ENCODE measurements at regions not wholly inside any gene's neighbourhood (a gene's known extent, or its start where the extent isn't known, plus 50 kb on each side); places are given as distances from the start of the nearest gene placed in this dataset.
A peak's percentile ranks its signal among the peaks of the same experiment; 100 is the strongest.

GRCh38 chr13:38053896-38054295 lies 184.3 kb upstream of the TRPC4 start:
- TF ChIP-seq, protein P1, sequence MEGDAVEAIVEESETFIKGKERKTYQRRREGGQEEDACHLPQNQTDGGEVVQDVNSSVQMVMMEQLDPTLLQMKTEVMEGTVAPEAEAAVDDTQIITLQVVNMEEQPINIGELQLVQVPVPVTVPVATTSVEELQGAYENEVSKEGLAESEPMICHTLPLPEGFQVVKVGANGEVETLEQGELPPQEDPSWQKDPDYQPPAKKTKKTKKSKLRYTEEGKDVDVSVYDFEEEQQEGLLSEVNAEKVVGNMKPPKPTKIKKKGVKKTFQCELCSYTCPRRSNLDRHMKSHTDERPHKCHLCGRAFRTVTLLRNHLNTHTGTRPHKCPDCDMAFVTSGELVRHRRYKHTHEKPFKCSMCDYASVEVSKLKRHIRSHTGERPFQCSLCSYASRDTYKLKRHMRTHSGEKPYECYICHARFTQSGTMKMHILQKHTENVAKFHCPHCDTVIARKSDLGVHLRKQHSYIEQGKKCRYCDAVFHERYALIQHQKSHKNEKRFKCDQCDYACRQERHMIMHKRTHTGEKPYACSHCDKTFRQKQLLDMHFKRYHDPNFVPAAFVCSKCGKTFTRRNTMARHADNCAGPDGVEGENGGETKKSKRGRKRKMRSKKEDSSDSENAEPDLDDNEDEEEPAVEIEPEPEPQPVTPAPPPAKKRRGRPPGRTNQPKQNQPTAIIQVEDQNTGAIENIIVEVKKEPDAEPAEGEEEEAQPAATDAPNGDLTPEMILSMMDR (IDR thresholded peaks at IDR 0.05): no peak
- TF ChIP-seq POLR2A (IDR thresholded peaks at IDR 0.05): no peak
- Histone ChIP-seq H3K27me3 (no peaks in the 10 kb centered on the region), H3K36me3 (no peaks in the 10 kb centered on the region), H3K4me3 (no peak overlapping the region), H3K9me3 (no peaks in the 10 kb centered on the region), H3K4me1 (no peaks in the 10 kb centered on the region), H3K27ac (no peak overlapping the region)
- no peak for DNase-seq
- intact Hi-C loops (cut with DNase I; ENCODE audit: low total_unique reads): no loop called here

- intact Hi-C loops (cut with DNase I; ENCODE audit: low total_unique reads): no loop called here
- H3K36me3 ChIP-seq: no peaks in the 10 kb centered on the region
- peaks cover 0 to 3% of the 10 kb centered on the region in 2 donors for H3K9me3 ChIP-seq
- TF ChIP-seq, protein P1 (IDR thresholded peaks at IDR 0.05): no peak
- no peak for TF ChIP-seq POLR2A (IDR thresholded peaks at IDR 0.05)
- no peaks in the 10 kb centered on the region for H3K4me1 ChIP-seq
- no peak overlapping the region for H3K27ac ChIP-seq
- H3K27me3 ChIP-seq: no peaks in the 10 kb centered on the region
- DNase-seq: no peak
- H3K4me3 ChIP-seq: no peak overlapping the region
These were observed 176.4 kb upstream of the TRPC4 start for GRCh38 chr13:38046049-38046376.

GRCh38 chr13:38045278-38046048 lies 175.9 kb upstream of the TRPC4 start:
- Histone ChIP-seq H3K4me3 (no peak overlapping the region), H3K27ac (no peak overlapping the region), H3K27me3 (no peaks in the 10 kb centered on the region), H3K9me3 (peaks cover 0 to 3% of the 10 kb centered on the region in 2 donors), H3K36me3 (no peaks in the 10 kb centered on the region), H3K4me1 (no peaks in the 10 kb centered on the region)
- DNase-seq: no peak
- TF ChIP-seq, protein P1 (IDR thresholded peaks at IDR 0.05): peak in 1 of 4 experiments; percentile 7
- no peak for TF ChIP-seq POLR2A (IDR thresholded peaks at IDR 0.05)
- intact Hi-C loops (cut with DNase I; ENCODE audit: low total_unique reads): no loop called here

- Histone ChIP-seq H3K4me3 (no peak overlapping the region), H3K27me3 (no peaks in the 10 kb centered on the region), H3K36me3 (no peaks in the 10 kb centered on the region), H3K4me1 (no peaks in the 10 kb centered on the region), H3K27ac (no peak overlapping the region), H3K9me3 (peaks cover 0 to 3% of the 10 kb centered on the region in 2 donors)
- intact Hi-C loops (cut with DNase I; ENCODE audit: low total_unique reads): no loop called here
- TF ChIP-seq, protein P1 (IDR thresholded peaks at IDR 0.05): no peak
- TF ChIP-seq POLR2A (IDR thresholded peaks at IDR 0.05): no peak
- DNase-seq: no peak
These were observed 174.5 kb upstream of the TRPC4 start for GRCh38 chr13:38044067-38044466.

DNA sequence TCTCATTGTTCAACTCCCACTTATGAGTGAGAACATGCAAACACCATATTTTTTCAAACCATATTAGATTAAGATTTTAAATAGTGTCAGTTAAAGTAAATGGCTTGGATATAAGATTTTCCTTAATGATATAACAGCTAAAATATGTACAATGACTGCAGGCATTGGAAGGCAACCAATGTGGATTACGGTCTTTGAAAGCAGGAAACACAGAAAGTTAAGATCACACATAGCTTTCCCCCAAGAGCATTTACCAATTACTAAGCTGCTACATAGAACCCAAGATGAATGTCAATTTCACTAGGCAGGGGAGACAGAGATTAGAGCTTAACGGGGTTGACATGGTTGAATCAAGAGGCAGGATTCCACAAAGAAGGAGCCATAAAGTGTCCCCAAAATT lies 173.2 kb upstream of the TRPC4 start:
- intact Hi-C loops (cut with DNase I; ENCODE audit: low total_unique reads): no loop called here
- no peak for TF ChIP-seq POLR2A (IDR thresholded peaks at IDR 0.05)
- TF ChIP-seq, protein P1 (IDR thresholded peaks at IDR 0.05): no peak
- peaks cover 0 to 3% of the 10 kb centered on the region in 2 donors for H3K9me3 ChIP-seq
- no peaks in the 10 kb centered on the region for H3K4me1 ChIP-seq
- H3K27me3 ChIP-seq: no peaks in the 10 kb centered on the region
- no peak for DNase-seq
- H3K36me3 ChIP-seq: no peaks in the 10 kb centered on the region
- no peak overlapping the region for H3K4me3 ChIP-seq
- H3K27ac ChIP-seq: no peak overlapping the region

Measured in uterus (tissue), 3 donors.